Panc1 (cell line): ENCODE measurements at regions not wholly inside any gene's neighbourhood (a gene's known extent, or its start where the extent isn't known, plus 50 kb on each side); places are given as distances from the start of the nearest gene placed in this dataset.

Experiments used
- ATAC-seq: fragments of 200-7000 bp; cut with Tn5 transposase; 2 replicates; pipeline ENCODE4 v1.9.1; 2020; ENCODE audit warnings: mild to moderate bottlenecking, moderate library complexity
- BruUV-seq: library from RNA; stranded (reverse); fragments of 400-500 nt; replicated peaks from 2 replicates; lab custom pipeline; 2021; lab: Mats Ljungman, UMichigan
- CTCF ChIA-PET: fragments of 300-600 bp; sonication (Branson Sonifier 250); formaldehyde crosslinking; loops from one replicate; lab custom pipeline; 2022; ENCODE audit warnings: antibody characterized with exemption; lab: Charles Lee
- POLR2A ChIA-PET: fragments of 300-600 bp; sonication (Branson Sonifier 250); formaldehyde crosslinking; loops from one replicate; lab custom pipeline; 2022; ENCODE audit warnings: antibody characterized with exemption; lab: Charles Lee
- DNase-seq: peaks from one replicate; pipeline ENCODE4 v3.0.0-alpha.2; 2010; ENCODE audit warnings: low read depth, low spot score
- H3K27ac ChIP-seq: 2 replicates; pipeline ENCODE4 v1.5.1; 2011; ENCODE audit warnings: mild to moderate bottlenecking, low read length, inconsistent platforms
- H3K27me3 ChIP-seq: fragments of 200-500 bp; sonication (Bioruptor generic); 2 replicates; pipeline ENCODE4 v1.6.0; 2014; ENCODE audit warnings: low read length, inconsistent platforms; ENCODE audit not compliant: control insufficient read depth, insufficient read depth
- H3K36me3 ChIP-seq: fragments of 200-500 bp; sonication (Bioruptor generic); 2 replicates; pipeline ENCODE4 v1.5.1; 2014; ENCODE audit warnings: inconsistent platforms, mild to moderate bottlenecking, low read length, moderate library complexity; ENCODE audit not compliant: control insufficient read depth, insufficient read depth
- H3K4me1 ChIP-seq: 2 replicates; pipeline ENCODE4 v1.5.1; 2011; ENCODE audit warnings: inconsistent platforms, mild to moderate bottlenecking, low read length, moderate library complexity; ENCODE audit not compliant: control insufficient read depth, insufficient read depth
- H3K4me3 ChIP-seq, 2 experiments: 2 replicates each; pipeline ENCODE4 v1.5.1; 2011 to 2012; ENCODE audit warnings: low read depth in 2 of 2, low read length in 2 of 2, mild to moderate bottlenecking in 2 of 2, inconsistent platforms in 1 of 2, moderate library complexity in 1 of 2
- H3K9me3 ChIP-seq: fragments of 200-500 bp; sonication (Bioruptor generic); 2 replicates; pipeline ENCODE4 v1.5.1; 2014; ENCODE audit warnings: low read depth, mild to moderate bottlenecking, inconsistent platforms, low read length, moderate library complexity; ENCODE audit not compliant: control insufficient read depth, insufficient read depth
- POLR2AphosphoS5 ChIP-seq: IDR thresholded peaks from 2 replicates; pipeline ENCODE4 v1.6.1; 2012; ENCODE audit warnings: mild to moderate bottlenecking, low read depth, low read length, moderate library complexity
- SIN3A ChIP-seq: IDR thresholded peaks from 2 replicates; pipeline ENCODE4 v1.6.1; 2012; ENCODE audit warnings: low read depth, mild to moderate bottlenecking, low read length, moderate library complexity, borderline replicate concordance; ENCODE audit not compliant: insufficient read depth
- TCF7L2 ChIP-seq: IDR thresholded peaks from 2 replicates; pipeline ENCODE4 v1.6.1; 2011; ENCODE audit warnings: mild to moderate bottlenecking, low read depth, low read length, inconsistent platforms
- in situ Hi-C: cut with HindIII; loops from 2 replicates; pipeline ENCODE4 v1.10.0; 2016; ENCODE audit warnings: low sequenced_read_pairs, low pct_unique_long_range_greater_than_20kb
- intact Hi-C: fragments of 100-400 bp; cut with micrococcal nuclease; formaldehyde crosslinking; loops from one replicate; pipeline ENCODE4 v1.10.0; 2022; ENCODE audit not compliant: unreplicated experiment
- TF ChIP-seq, protein P1 (sequence below): fragments of 450-650 bp; IDR thresholded peaks from 2 replicates; pipeline ENCODE4 v1.5.1; 2017; ENCODE audit warnings: mild to moderate bottlenecking
- TF ChIP-seq, protein P2 (sequence below), 2 experiments: IDR thresholded peaks; 2 replicates each; pipeline ENCODE4 v1.6.1; 2011 to 2012; ENCODE audit warnings: low read depth in 2 of 2, control low read depth in 1 of 2, low read length in 1 of 2, mild to moderate bottlenecking in 1 of 2, moderate library complexity in 1 of 2; ENCODE audit not compliant: insufficient read depth in 1 of 2

DNA sequence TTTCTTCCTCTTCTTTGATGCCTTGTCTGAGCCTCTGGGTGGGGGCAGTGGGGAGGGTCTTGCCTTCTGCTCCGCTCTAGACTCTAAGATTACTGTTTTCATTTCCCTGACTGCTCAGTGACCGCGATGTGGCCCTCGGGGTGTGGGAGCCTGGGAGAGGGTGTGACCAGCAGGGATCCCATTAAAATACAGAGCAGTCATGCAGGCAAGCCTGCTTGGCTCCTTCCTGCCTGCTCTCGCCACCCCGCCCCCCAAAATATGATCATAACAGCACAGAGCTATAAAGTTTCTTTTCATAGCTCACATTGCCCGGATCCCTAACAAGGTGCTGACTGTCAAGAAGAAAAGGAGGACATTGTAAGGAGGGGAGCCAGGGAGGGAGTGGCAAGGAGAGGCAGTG lies 332.9 kb downstream of the RAB28 start:
- H3K27ac ChIP-seq = no peak overlapping the region
- ATAC-seq (no peak), DNase-seq (no peak)
- CTCF ChIA-PET = no interaction called here
- POLR2A ChIA-PET = no interaction called here
- no peaks in the 10 kb centered on the region for H3K36me3 ChIP-seq
- intact Hi-C loops (no loop called here), in situ Hi-C loops (no loop called here)
- TF ChIP-seq, protein P1, sequence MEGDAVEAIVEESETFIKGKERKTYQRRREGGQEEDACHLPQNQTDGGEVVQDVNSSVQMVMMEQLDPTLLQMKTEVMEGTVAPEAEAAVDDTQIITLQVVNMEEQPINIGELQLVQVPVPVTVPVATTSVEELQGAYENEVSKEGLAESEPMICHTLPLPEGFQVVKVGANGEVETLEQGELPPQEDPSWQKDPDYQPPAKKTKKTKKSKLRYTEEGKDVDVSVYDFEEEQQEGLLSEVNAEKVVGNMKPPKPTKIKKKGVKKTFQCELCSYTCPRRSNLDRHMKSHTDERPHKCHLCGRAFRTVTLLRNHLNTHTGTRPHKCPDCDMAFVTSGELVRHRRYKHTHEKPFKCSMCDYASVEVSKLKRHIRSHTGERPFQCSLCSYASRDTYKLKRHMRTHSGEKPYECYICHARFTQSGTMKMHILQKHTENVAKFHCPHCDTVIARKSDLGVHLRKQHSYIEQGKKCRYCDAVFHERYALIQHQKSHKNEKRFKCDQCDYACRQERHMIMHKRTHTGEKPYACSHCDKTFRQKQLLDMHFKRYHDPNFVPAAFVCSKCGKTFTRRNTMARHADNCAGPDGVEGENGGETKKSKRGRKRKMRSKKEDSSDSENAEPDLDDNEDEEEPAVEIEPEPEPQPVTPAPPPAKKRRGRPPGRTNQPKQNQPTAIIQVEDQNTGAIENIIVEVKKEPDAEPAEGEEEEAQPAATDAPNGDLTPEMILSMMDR = no peak
- TF ChIP-seq, protein P2, sequence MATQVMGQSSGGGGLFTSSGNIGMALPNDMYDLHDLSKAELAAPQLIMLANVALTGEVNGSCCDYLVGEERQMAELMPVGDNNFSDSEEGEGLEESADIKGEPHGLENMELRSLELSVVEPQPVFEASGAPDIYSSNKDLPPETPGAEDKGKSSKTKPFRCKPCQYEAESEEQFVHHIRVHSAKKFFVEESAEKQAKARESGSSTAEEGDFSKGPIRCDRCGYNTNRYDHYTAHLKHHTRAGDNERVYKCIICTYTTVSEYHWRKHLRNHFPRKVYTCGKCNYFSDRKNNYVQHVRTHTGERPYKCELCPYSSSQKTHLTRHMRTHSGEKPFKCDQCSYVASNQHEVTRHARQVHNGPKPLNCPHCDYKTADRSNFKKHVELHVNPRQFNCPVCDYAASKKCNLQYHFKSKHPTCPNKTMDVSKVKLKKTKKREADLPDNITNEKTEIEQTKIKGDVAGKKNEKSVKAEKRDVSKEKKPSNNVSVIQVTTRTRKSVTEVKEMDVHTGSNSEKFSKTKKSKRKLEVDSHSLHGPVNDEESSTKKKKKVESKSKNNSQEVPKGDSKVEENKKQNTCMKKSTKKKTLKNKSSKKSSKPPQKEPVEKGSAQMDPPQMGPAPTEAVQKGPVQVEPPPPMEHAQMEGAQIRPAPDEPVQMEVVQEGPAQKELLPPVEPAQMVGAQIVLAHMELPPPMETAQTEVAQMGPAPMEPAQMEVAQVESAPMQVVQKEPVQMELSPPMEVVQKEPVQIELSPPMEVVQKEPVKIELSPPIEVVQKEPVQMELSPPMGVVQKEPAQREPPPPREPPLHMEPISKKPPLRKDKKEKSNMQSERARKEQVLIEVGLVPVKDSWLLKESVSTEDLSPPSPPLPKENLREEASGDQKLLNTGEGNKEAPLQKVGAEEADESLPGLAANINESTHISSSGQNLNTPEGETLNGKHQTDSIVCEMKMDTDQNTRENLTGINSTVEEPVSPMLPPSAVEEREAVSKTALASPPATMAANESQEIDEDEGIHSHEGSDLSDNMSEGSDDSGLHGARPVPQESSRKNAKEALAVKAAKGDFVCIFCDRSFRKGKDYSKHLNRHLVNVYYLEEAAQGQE (IDR thresholded peaks at IDR 0.05; ENCODE audit: insufficient read depth in 1 of 2, low read depth in 2 of 2, low read length in 1 of 2) = no peak
- no peak for TF ChIP-seq SIN3A
- H3K27me3 ChIP-seq = no peaks in the 10 kb centered on the region
- H3K9me3 ChIP-seq = no peaks in the 10 kb centered on the region
- BruUV-seq = no TSS peak
- H3K4me1 ChIP-seq = no peaks in the 10 kb centered on the region
- H3K4me3 ChIP-seq = no peak overlapping the region

DNA sequence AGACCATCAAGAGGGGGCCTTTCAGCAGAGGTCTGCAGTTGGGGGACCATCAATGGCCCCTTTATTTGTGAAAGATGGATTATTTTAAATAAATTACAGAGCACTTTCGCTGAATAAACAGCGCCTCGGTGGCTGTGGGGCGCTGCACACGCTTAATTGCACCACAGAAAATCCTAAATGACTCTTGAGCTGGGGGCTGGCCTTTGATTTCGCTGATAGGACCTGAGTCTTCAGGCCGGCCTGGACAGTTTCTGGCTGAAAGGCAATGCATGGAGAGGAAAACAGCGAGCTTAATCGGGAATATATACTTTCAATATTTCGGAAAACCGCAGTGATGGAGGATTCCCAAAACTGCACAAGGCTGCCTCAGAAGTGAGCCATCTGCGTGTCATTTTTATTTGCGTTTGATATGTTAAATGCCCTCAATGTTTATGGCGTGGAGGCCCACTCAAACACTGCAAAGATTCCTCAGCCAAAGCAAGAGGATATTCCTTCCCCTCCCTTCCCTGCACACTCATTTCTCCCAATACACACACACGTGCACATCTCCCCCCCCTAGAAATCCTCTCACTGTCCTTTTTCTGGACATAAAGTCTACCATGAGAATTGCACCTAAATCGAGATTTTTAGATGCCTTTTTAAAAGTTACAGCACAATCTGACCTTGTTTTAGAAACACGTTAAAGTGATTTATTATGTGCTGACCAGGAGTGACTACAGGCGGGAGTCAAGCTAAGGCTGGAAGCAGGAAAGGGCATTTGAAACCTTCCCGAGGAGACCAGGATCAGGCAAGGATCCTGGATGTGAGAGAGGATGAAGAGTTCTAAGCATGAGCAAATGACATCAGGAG lies 340.7 kb downstream of the RAB28 start:
- H3K4me1 ChIP-seq = no peaks in the 10 kb centered on the region; the same call in 1 of the 2 replicates
- no TSS peak for BruUV-seq
- no peak overlapping the region for H3K4me3 ChIP-seq
- intact Hi-C loops = no loop called here
- ATAC-seq (no peak), DNase-seq (no peak)
- no peaks in the 10 kb centered on the region for H3K27me3 ChIP-seq
- H3K36me3 ChIP-seq = no peaks in the 10 kb centered on the region
- no peak for TF ChIP-seq POLR2AphosphoS5
- no peak for TF ChIP-seq SIN3A
- TF ChIP-seq, protein P1 = no peak
- TF ChIP-seq, protein P2 (IDR thresholded peaks at IDR 0.05; ENCODE audit: insufficient read depth in 1 of 2, low read depth in 2 of 2, low read length in 1 of 2) = no peak
- TF ChIP-seq TCF7L2 = no peak
- ChIA-PET CTCF (interaction anchor here (0.6 kb wide), 1 partner anchor 178 kb away, joined by 4 read pairs; no protein-coding TSS in a partner anchor), POLR2A (no interaction called here)
- no peaks in the 10 kb centered on the region for H3K9me3 ChIP-seq
- no peak overlapping the region for H3K27ac ChIP-seq
- in situ Hi-C loops = no loop called here
